Mesendoderm (in vitro differentiated cells): ENCODE measurements at regions not wholly inside any gene's neighbourhood (a gene's known extent, or its start where the extent isn't known, plus 50 kb on each side); places are given as distances from the start of the nearest gene placed in this dataset.

Source experiments
- DNase-seq: peaks from one replicate; pipeline ENCODE4 v3.0.0; 2013
- H2AK5ac ChIP-seq: 2 replicates; pipeline ENCODE4 v1.6.1; 2013; ENCODE audit warnings: low read length, inconsistent platforms
- H2BK120ac ChIP-seq: 2 replicates; pipeline ENCODE4 v1.6.1; 2013; ENCODE audit warnings: low read depth, mild to moderate bottlenecking, low read length, moderate library complexity, mixed read lengths
- H2BK15ac ChIP-seq: replicated peaks from 2 replicates; pipeline ENCODE4 v1.6.1; 2013; ENCODE audit warnings: low read depth, mild to moderate bottlenecking, moderate library complexity
- H2BK5ac ChIP-seq: 2 replicates; pipeline ENCODE4 v1.6.1; 2013; ENCODE audit warnings: low read length, inconsistent platforms
- H3K18ac ChIP-seq: 2 replicates; pipeline ENCODE4 v1.6.1; 2013; ENCODE audit warnings: mild to moderate bottlenecking, low read length, mixed read lengths
- H3K23ac ChIP-seq: one replicate; pipeline ENCODE4 v1.6.1; 2013; ENCODE audit warnings: low read length
- H3K27ac ChIP-seq: 2 replicates; pipeline ENCODE4 v1.5.1; 2013; ENCODE audit warnings: low read depth, mild to moderate bottlenecking, inconsistent platforms, low read length, moderate library complexity
- H3K27me3 ChIP-seq: 2 replicates; pipeline ENCODE4 v1.6.1; 2013; ENCODE audit warnings: low read length, control low read depth, mild to moderate bottlenecking, inconsistent platforms; ENCODE audit not compliant: insufficient read depth, poor library complexity
- H3K36me3 ChIP-seq: 2 replicates; pipeline ENCODE4 v1.6.1; 2013; ENCODE audit warnings: low read length, inconsistent platforms; ENCODE audit not compliant: control insufficient read depth, insufficient read depth
- H3K4ac ChIP-seq: one replicate; pipeline ENCODE4 v1.6.1; 2013; ENCODE audit warnings: low read depth, mild to moderate bottlenecking, low read length, moderate library complexity
- H3K4me1 ChIP-seq: 2 replicates; pipeline ENCODE4 v1.6.1; 2013; ENCODE audit warnings: low read depth, low read length, inconsistent platforms; ENCODE audit not compliant: control insufficient read depth
- H3K4me2 ChIP-seq: 2 replicates; pipeline ENCODE4 v1.6.1; 2013; ENCODE audit warnings: low read length
- H3K4me3 ChIP-seq: 2 replicates; pipeline ENCODE4 v1.5.1; 2013; ENCODE audit warnings: mild to moderate bottlenecking, low read length
- H3K56ac ChIP-seq: one replicate; pipeline ENCODE4 v1.6.1; 2013; ENCODE audit warnings: low read length
- H3K79me1 ChIP-seq: 2 replicates; pipeline ENCODE4 v1.6.1; 2013; ENCODE audit warnings: low read length, inconsistent platforms
- H3K79me2 ChIP-seq: 2 replicates; pipeline ENCODE4 v1.6.1; 2013; ENCODE audit warnings: mild to moderate bottlenecking, low read length; ENCODE audit not compliant: control insufficient read depth, insufficient read depth
- H3K9ac ChIP-seq: 2 replicates; pipeline ENCODE4 v1.6.1; 2013; ENCODE audit warnings: low read length, inconsistent platforms
- H4K5ac ChIP-seq: one replicate; pipeline ENCODE4 v1.6.1; 2013; ENCODE audit warnings: low read length
- H4K8ac ChIP-seq: one replicate; pipeline ENCODE4 v1.6.1; 2013; ENCODE audit warnings: low read depth, mild to moderate bottlenecking, control low read depth, low read length, moderate library complexity
- WGBS: extraction: QIAGEN DNeasy Blood & Tissue Kit; methylation state at CpG from one replicate; pipeline ENCODE4 v1.1.7; 2013; ENCODE audit warnings: low lambda C conversion rate, missing lambda C conversion rate; ENCODE audit not compliant: insufficient coverage; ENCODE audit errors: extremely low coverage; 5-methylcytosine and 5-hydroxymethylcytosine counted together

GRCh38 chr6:10071631-10072220 lies 343.1 kb downstream of the TFAP2A start:
- no peak overlapping the region for H3K23ac ChIP-seq
- no peak overlapping the region for H2BK15ac ChIP-seq
- no peak overlapping the region for H4K8ac ChIP-seq
- H3K36me3 ChIP-seq: no peaks in the 10 kb centered on the region
- H2AK5ac ChIP-seq: no peak overlapping the region
- no peak overlapping the region for H3K4me3 ChIP-seq
- no peak overlapping the region for H3K18ac ChIP-seq
- no peak overlapping the region for H3K4me2 ChIP-seq
- H4K5ac ChIP-seq: no peak overlapping the region
- H3K4ac ChIP-seq: no peak overlapping the region
- H3K56ac ChIP-seq: no peak overlapping the region
- H2BK5ac ChIP-seq: no peak overlapping the region
- no peaks in the 10 kb centered on the region for H3K27me3 ChIP-seq
- H2BK120ac ChIP-seq: no peak overlapping the region
- H3K27ac ChIP-seq: no peak overlapping the region
- H3K79me1 ChIP-seq: no peaks in the 10 kb centered on the region
- no peak overlapping the region for H3K9ac ChIP-seq
- no CpG with 5 or more reads among the region's 5 CpGs for WGBS
- no peaks in the 10 kb centered on the region for H3K4me1 ChIP-seq
- no peaks in the 10 kb centered on the region for H3K79me2 ChIP-seq
- DNase-seq: no peak

- no peak overlapping the region for H3K4ac ChIP-seq
- no peaks in the 10 kb centered on the region for H3K36me3 ChIP-seq
- H2AK5ac ChIP-seq: no peak overlapping the region
- no peak overlapping the region for H3K4me3 ChIP-seq
- no peaks in the 10 kb centered on the region for H3K79me1 ChIP-seq
- H3K27me3 ChIP-seq: no peaks in the 10 kb centered on the region
- no peak for DNase-seq
- no peak overlapping the region for H2BK120ac ChIP-seq
- no peak overlapping the region for H3K9ac ChIP-seq
- no peak overlapping the region for H3K27ac ChIP-seq
- H3K23ac ChIP-seq: no peak overlapping the region
- no peak overlapping the region for H4K8ac ChIP-seq
- H4K5ac ChIP-seq: no peak overlapping the region
- no peak overlapping the region for H3K4me2 ChIP-seq
- no peaks in the 10 kb centered on the region for H3K79me2 ChIP-seq
- H2BK15ac ChIP-seq: no peak overlapping the region
- no peak overlapping the region for H2BK5ac ChIP-seq
- WGBS: no CpG with 5 or more reads among the region's 2 CpGs
- peaks cover 4% of the 10 kb centered on the region for H3K4me1 ChIP-seq
- H3K56ac ChIP-seq: no peak overlapping the region
- H3K18ac ChIP-seq: no peak overlapping the region
These were observed 354.9 kb downstream of the TFAP2A start for GRCh38 chr6:10060004-10060403.

- Histone ChIP-seq H2AK5ac (no peak overlapping the region), H3K4me3 (no peak overlapping the region), H4K8ac (no peak overlapping the region), H3K56ac (no peak overlapping the region), H3K27ac (no peak overlapping the region), H2BK5ac (no peak overlapping the region), H3K4me1 (no peaks in the 10 kb centered on the region), H2BK15ac (no peak overlapping the region), H3K27me3 (no peaks in the 10 kb centered on the region), H3K4ac (no peak overlapping the region), H3K79me1 (no peaks in the 10 kb centered on the region), H3K4me2 (no peak overlapping the region), H3K23ac (no peak overlapping the region), H3K36me3 (no peaks in the 10 kb centered on the region), H3K79me2 (no peaks in the 10 kb centered on the region), H4K5ac (no peak overlapping the region), H3K18ac (no peak overlapping the region), H3K9ac (no peak overlapping the region), H2BK120ac (no peak overlapping the region)
- DNase-seq: no peak
These were observed 360.2 kb downstream of the TFAP2A start for GRCh38 chr6:10054672-10055071.

- Histone ChIP-seq H3K36me3 (no peaks in the 10 kb centered on the region), H2BK5ac (no peak overlapping the region), H2AK5ac (no peak overlapping the region), H2BK15ac (no peak overlapping the region), H3K79me2 (no peaks in the 10 kb centered on the region), H3K4me2 (no peak overlapping the region), H3K4ac (no peak overlapping the region), H3K4me3 (no peak overlapping the region), H4K5ac (no peak overlapping the region), H4K8ac (no peak overlapping the region), H3K27me3 (no peaks in the 10 kb centered on the region), H3K9ac (no peak overlapping the region), H3K56ac (no peak overlapping the region), H2BK120ac (no peak overlapping the region), H3K4me1 (no peaks in the 10 kb centered on the region), H3K79me1 (no peaks in the 10 kb centered on the region), H3K18ac (no peak overlapping the region), H3K27ac (no peak overlapping the region), H3K23ac (no peak overlapping the region)
- DNase-seq: no peak
These were observed 363.6 kb downstream of the TFAP2A start for GRCh38 chr6:10051283-10051682.

- H3K79me2 ChIP-seq: no peaks in the 10 kb centered on the region
- H3K4me3 ChIP-seq: no peak overlapping the region
- no peak overlapping the region for H3K27ac ChIP-seq
- no peak overlapping the region for H3K4ac ChIP-seq
- H3K79me1 ChIP-seq: no peaks in the 10 kb centered on the region
- no peak overlapping the region for H4K5ac ChIP-seq
- H4K8ac ChIP-seq: no peak overlapping the region
- no peak overlapping the region for H2BK5ac ChIP-seq
- H3K56ac ChIP-seq: no peak overlapping the region
- no peaks in the 10 kb centered on the region for H3K4me1 ChIP-seq
- H3K23ac ChIP-seq: no peak overlapping the region
- H2AK5ac ChIP-seq: no peak overlapping the region
- H3K9ac ChIP-seq: no peak overlapping the region
- no peak overlapping the region for H3K4me2 ChIP-seq
- DNase-seq: peak; percentile 31
- H3K18ac ChIP-seq: no peak overlapping the region
- no CpG with 5 or more reads among the region's 6 CpGs for WGBS
- H2BK15ac ChIP-seq: no peak overlapping the region
- H3K27me3 ChIP-seq: no peaks in the 10 kb centered on the region
- H2BK120ac ChIP-seq: no peak overlapping the region
- no peaks in the 10 kb centered on the region for H3K36me3 ChIP-seq
These were observed 366.2 kb downstream of the TFAP2A start for GRCh38 chr6:10048370-10049297.
